Body of pancreas (tissue), 4 donors: ENCODE measurements at regions not wholly inside any gene's neighbourhood (a gene's known extent, or its start where the extent isn't known, plus 50 kb on each side); places are given as distances from the start of the nearest gene placed in this dataset.

Source experiments
- ATAC-seq: fragments of 150-250 bp; one replicate; pipeline ENCODE4 v1.9.1; 2016
- DNase-seq, 4 donors: peaks; one replicate each; pipeline ENCODE4 v3.0.0-alpha.2; 2019
- H3K27ac ChIP-seq, 4 donors: fragments of 200-600 bp; sonication (generic); 1 replicate in 3 of 4; 2 replicates in 1 of 4; pipeline versions ENCODE4 v1.5.1 to v1.6.1; 2016 to 2019; ENCODE audit warnings: mild to moderate bottlenecking in 1 of 4, mixed read lengths in 1 of 4, moderate library complexity in 1 of 4
- H3K27me3 ChIP-seq, 2 donors: fragments of 200-600 bp; sonication (generic); one replicate each; pipeline ENCODE4 v1.6.0; 2016; ENCODE audit warnings: mild to moderate bottlenecking in 1 of 2
- H3K36me3 ChIP-seq, 2 donors: fragments of 200-600 bp; sonication (generic); replicated peaks in 1 of 2; 2 replicates each; pipeline ENCODE4 v1.5.1; 2016; ENCODE audit warnings: low read depth in 2 of 2; ENCODE audit not compliant: insufficient read depth in 1 of 2
- H3K4me1 ChIP-seq: fragments of 200-600 bp; sonication (generic); one replicate; pipeline ENCODE4 v1.6.0; 2016
- H3K4me3 ChIP-seq, 2 donors: fragments of 200-600 bp; sonication (generic); 1 replicate in 1 of 2; 2 replicates in 1 of 2; pipeline ENCODE4 v1.5.1; 2016 to 2019
- H3K9me3 ChIP-seq, 3 donors: fragments of 200-600 bp; sonication (generic); 1 replicate in 2 of 3; 2 replicates in 1 of 3; pipeline ENCODE4 v1.5.1; 2016
- CTCF ChIP-seq, 7 experiments: fragments of 450-650 bp in 4 of 7; fragments of 200-600 bp in 3 of 7; sonication (generic) in 3 of 7; IDR thresholded peaks; one replicate each; pipeline ENCODE4 v1.5.1; 2016 to 2019; ENCODE audit warnings: antibody characterized with exemption in 7 of 7
- POLR2A ChIP-seq, 3 donors: fragments of 450-650 bp; IDR thresholded peaks; one replicate each; pipeline ENCODE4 v1.6.1; 2016; ENCODE audit warnings: antibody characterized with exemption in 3 of 3, mild to moderate bottlenecking in 2 of 3
- WGBS, 2 donors: methylation state at CpG; one replicate each; pipeline ENCODE4 v1.1.5; 2017; 5-methylcytosine and 5-hydroxymethylcytosine counted together
- intact Hi-C: fragments of 100-400 bp; cut with DNase I; formaldehyde crosslinking; loops from one replicate; pipeline ENCODE4 v1.15.1; 2023

- H3K4me1 ChIP-seq = peaks cover 8% of the 10 kb centered on the region
- intact Hi-C loops = no loop called here
- no peak overlapping the region for H3K27ac ChIP-seq
- no peaks in the 10 kb centered on the region for H3K9me3 ChIP-seq
- DNase-seq (no peak), ATAC-seq (no peak)
- no peaks in the 10 kb centered on the region for H3K36me3 ChIP-seq
- no peak for TF ChIP-seq CTCF (IDR thresholded peaks at IDR 0.05)
- no peak for TF ChIP-seq POLR2A (IDR thresholded peaks at IDR 0.05)
- H3K4me3 ChIP-seq = no peak overlapping the region
- no peaks in the 10 kb centered on the region for H3K27me3 ChIP-seq
- WGBS, 2 donors = 50 to 52% methylated on average over 5 of the region's 5 CpGs
These were observed 52.5 kb upstream of the NBL1 start for GRCh38 chr1:19591482-19592091.

- no peak for DNase-seq
- Histone ChIP-seq H3K27ac (no peak overlapping the region), H3K9me3 (no peaks in the 10 kb centered on the region), H3K36me3 (no peaks in the 10 kb centered on the region), H3K27me3 (no peaks in the 10 kb centered on the region), H3K4me1 (no peaks in the 10 kb centered on the region), H3K4me3 (no peak overlapping the region)
- 96 to 100% methylated on average over 1 of the region's 1 CpG for WGBS, 2 donors
- intact Hi-C loops = loop anchor here (10.0 kb wide), 1 partner anchor 191 kb away; no protein-coding TSS in a partner anchor
- TF ChIP-seq CTCF (IDR thresholded peaks at IDR 0.05) = no peak
- TF ChIP-seq POLR2A (IDR thresholded peaks at IDR 0.05) = no peak
- ATAC-seq = no peak
These were observed 58.6 kb upstream of the NBL1 start for GRCh38 chr1:19585507-19585906.

GRCh38 chr1:19582318-19582717, 61.8 kb upstream of the NBL1 start:
- TF ChIP-seq CTCF (IDR thresholded peaks at IDR 0.05) (peak; percentile 40 to 75 (median 60)), POLR2A (IDR thresholded peaks at IDR 0.05) (no peak)
- intact Hi-C loops = loop anchor here (10.0 kb wide), 1 partner anchor 188 kb away; no protein-coding TSS in a partner anchor
- no peak overlapping the region for H3K4me3 ChIP-seq
- peak; percentile 87 for ATAC-seq
- H3K27me3 ChIP-seq = no peaks in the 10 kb centered on the region
- H3K9me3 ChIP-seq = no peaks in the 10 kb centered on the region
- no peak overlapping the region for H3K27ac ChIP-seq
- 9 to 24% methylated on average over 4 of the region's 4 CpGs for WGBS, 2 donors
- H3K4me1 ChIP-seq = no peaks in the 10 kb centered on the region
- DNase-seq = peak; percentile 72 to 84 (median 75)
- no peaks in the 10 kb centered on the region for H3K36me3 ChIP-seq

GRCh38 chr1:19581381-19581780, 62.7 kb upstream of the NBL1 start:
- H3K4me1 ChIP-seq = no peaks in the 10 kb centered on the region
- TF ChIP-seq CTCF (IDR thresholded peaks at IDR 0.05) (no peak), POLR2A (IDR thresholded peaks at IDR 0.05) (no peak)
- no peak for DNase-seq
- ATAC-seq = no peak
- no peaks in the 10 kb centered on the region for H3K9me3 ChIP-seq
- WGBS, 2 donors = 87% methylated on average over 7 of the region's 7 CpGs
- no peaks in the 10 kb centered on the region for H3K36me3 ChIP-seq
- H3K4me3 ChIP-seq = no peak overlapping the region
- no peak overlapping the region for H3K27ac ChIP-seq
- H3K27me3 ChIP-seq = no peaks in the 10 kb centered on the region
- intact Hi-C loops = loop anchor here (10.0 kb wide), 1 partner anchor 187 kb away; no protein-coding TSS in a partner anchor

- intact Hi-C loops = no loop called here
- H3K36me3 ChIP-seq = no peaks in the 10 kb centered on the region
- DNase-seq (no peak), ATAC-seq (no peak)
- no peak overlapping the region for H3K4me3 ChIP-seq
- no peaks in the 10 kb centered on the region for H3K4me1 ChIP-seq
- no peak for TF ChIP-seq CTCF (IDR thresholded peaks at IDR 0.05)
- TF ChIP-seq POLR2A (IDR thresholded peaks at IDR 0.05) = no peak
- no peak overlapping the region for H3K27ac ChIP-seq
- H3K9me3 ChIP-seq = no peaks in the 10 kb centered on the region
- no peaks in the 10 kb centered on the region for H3K27me3 ChIP-seq
- WGBS, 2 donors = 71 to 74% methylated on average over 3 of the region's 3 CpGs
These were observed 66.5 kb upstream of the NBL1 start for GRCh38 chr1:19577561-19577960.
